GM12878 (cell line): ENCODE measurements at regions not wholly inside any gene's neighbourhood (a gene's known extent, or its start where the extent isn't known, plus 50 kb on each side); places are given as distances from the start of the nearest gene placed in this dataset.

Source experiments
- ATAC-seq: fragments of 200-7000 bp; cut with Tn5 transposase; 3 replicates; pipeline ENCODE4 v1.9.1; 2020; ENCODE audit warnings: mild to moderate bottlenecking, moderate library complexity
- BruUV-seq: library from RNA; stranded (reverse); fragments of 400-500 nt; replicated peaks from 2 replicates; lab custom pipeline; 2021; lab: Mats Ljungman, UMichigan
- CTCF ChIA-PET: fragments of 300-600 bp; sonication (Branson Sonifier 250); formaldehyde crosslinking; extraction: SDS; loops from one replicate; lab custom pipeline; 2021; ENCODE audit warnings: inconsistent platforms; lab: Yijun Ruan, JAX
- POLR2A ChIA-PET: fragments of 350-600 bp; formaldehyde crosslinking; extraction: SDS; loops from one replicate; lab custom pipeline; 2021; ENCODE audit warnings: inconsistent platforms; lab: Charles Lee
- RAD21 ChIA-PET: fragments of 300-600 bp; sonication (Branson Sonifier 250); formaldehyde crosslinking; loops from one replicate; lab custom pipeline; 2023; ENCODE audit warnings: antibody characterized with exemption; ENCODE audit not compliant: unreplicated experiment; lab: Charles Lee
- SMC1A ChIA-PET: fragments of 300-600 bp; sonication (Branson Sonifier 250); formaldehyde crosslinking; loops from one replicate; lab custom pipeline; 2023; ENCODE audit not compliant: unreplicated experiment, uncharacterized antibody; lab: Charles Lee
- DNase-seq: peaks from one replicate; pipeline ENCODE4 v3.0.0-alpha.2; 2011; ENCODE audit warnings: low read depth, low spot score
- FAIRE-seq: peaks from 3 replicates; lab custom pipeline; 2011; peaks lifted over from hg19 to GRCh38; lab: Jason Lieb, UNC
- H2AFZ ChIP-seq: 2 replicates; pipeline ENCODE4 v1.6.0; 2011; ENCODE audit warnings: low read depth, low read length, control low read depth; ENCODE audit not compliant: control insufficient read depth
- H3K27ac ChIP-seq: 2 replicates; pipeline ENCODE4 v1.5.1; 2011; ENCODE audit warnings: control low read depth; ENCODE audit not compliant: control insufficient read depth, insufficient read depth
- H3K27me3 ChIP-seq, 2 experiments: replicated peaks in 1 of 2; 2 replicates each; pipeline versions ENCODE4 v1.6.0 to v1.6.1; 2011; ENCODE audit warnings: low read length in 1 of 2; ENCODE audit not compliant: control insufficient read depth in 2 of 2, insufficient read depth in 2 of 2
- H3K36me3 ChIP-seq, 2 experiments: 2 replicates each; pipeline ENCODE4 v1.5.1; 2011; ENCODE audit warnings: low read length in 1 of 2; ENCODE audit not compliant: control insufficient read depth in 2 of 2, insufficient read depth in 2 of 2
- H3K4me1 ChIP-seq: 2 replicates; pipeline ENCODE4 v1.6.1; 2011; ENCODE audit warnings: mild to moderate bottlenecking, low read length, moderate library complexity, mixed read lengths; ENCODE audit not compliant: control insufficient read depth, insufficient read depth
- H3K4me2 ChIP-seq: 2 replicates; pipeline ENCODE4 v1.6.0; 2011; ENCODE audit warnings: control low read depth; ENCODE audit not compliant: control insufficient read depth, insufficient read depth
- H3K4me3 ChIP-seq: fragments of 200-600 bp; sonication (generic); 2 replicates; pipeline ENCODE4 v1.5.1; 2016
- H3K79me2 ChIP-seq: 2 replicates; pipeline ENCODE4 v1.6.0; 2011; ENCODE audit warnings: low read length; ENCODE audit not compliant: control insufficient read depth, insufficient read depth
- H3K9ac ChIP-seq: 2 replicates; pipeline ENCODE4 v1.8.0; 2011; ENCODE audit warnings: low read length, control low read depth, mixed read lengths; ENCODE audit not compliant: control insufficient read depth, insufficient read depth
- H3K9me3 ChIP-seq: replicated peaks from 3 replicates; pipeline ENCODE4 v1.5.1; 2011; ENCODE audit warnings: mild to moderate bottlenecking, low read length; ENCODE audit not compliant: control insufficient read depth, insufficient read depth
- H4K20me1 ChIP-seq: 2 replicates; pipeline ENCODE4 v1.6.0; 2011; ENCODE audit not compliant: control insufficient read depth, insufficient read depth
- BRCA1 ChIP-seq: IDR thresholded peaks from 2 replicates; pipeline ENCODE4 v1.6.1; 2011; ENCODE audit warnings: low read depth, low read length, improper control_type of control experiment
- CEBPB ChIP-seq, 2 experiments: fragments of 150-350 bp in 1 of 2; IDR thresholded peaks; 2 replicates each; pipeline ENCODE4 v1.6.1; 2012 to 2014; ENCODE audit warnings: low read depth in 2 of 2, low read length in 2 of 2, borderline replicate concordance in 1 of 2, inconsistent platforms in 1 of 2
- CHD4 ChIP-seq: fragments of 200-600 bp; sonication (generic); IDR thresholded peaks from 2 replicates; pipeline ENCODE4 v1.6.1; 2016; ENCODE audit warnings: mild to moderate bottlenecking
- FOXM1 ChIP-seq: IDR thresholded peaks from 2 replicates; pipeline ENCODE4 v1.6.1; 2012; ENCODE audit warnings: low read depth, mild to moderate bottlenecking, inconsistent platforms, low read length, moderate library complexity
- GATAD2B ChIP-seq: fragments of 450-650 bp; conservative IDR thresholded peaks from 2 replicates; pipeline ENCODE4 v1.6.1; 2017; ENCODE audit warnings: low read depth, mild to moderate bottlenecking, moderate library complexity
- HSF1 ChIP-seq: fragments of 150-350 bp; IDR thresholded peaks from 2 replicates; pipeline ENCODE4 v1.6.1; 2014; ENCODE audit warnings: mild to moderate bottlenecking, low read depth, low read length
- IRF4 ChIP-seq: IDR thresholded peaks from 2 replicates; pipeline ENCODE4 v1.6.1; 2011; ENCODE audit warnings: low read depth, low read length
- MTA2 ChIP-seq: fragments of 450-650 bp; IDR thresholded peaks from 2 replicates; pipeline ENCODE4 v1.6.1; 2016; ENCODE audit warnings: low read depth, mild to moderate bottlenecking, moderate library complexity
- PKNOX1 ChIP-seq: fragments of 450-650 bp; IDR thresholded peaks from 2 replicates; pipeline ENCODE4 v1.6.1; 2016; ENCODE audit warnings: mild to moderate bottlenecking
- POLR2A ChIP-seq: IDR thresholded peaks from 2 replicates; pipeline ENCODE4 v1.6.1; 2011; ENCODE audit warnings: low read depth, mild to moderate bottlenecking, low read length
- RBBP5 ChIP-seq: fragments of 200-600 bp; sonication (generic); conservative IDR thresholded peaks from 2 replicates; pipeline ENCODE4 v1.6.1; 2016
- SIN3A ChIP-seq: IDR thresholded peaks from 2 replicates; pipeline ENCODE4 v1.6.1; 2012; ENCODE audit warnings: low read depth, low read length, improper control_type of control experiment
- SIX5 ChIP-seq: IDR thresholded peaks from 2 replicates; pipeline ENCODE4 v1.6.1; 2011; ENCODE audit warnings: mild to moderate bottlenecking, low read depth, low read length, moderate library complexity; ENCODE audit not compliant: severe bottlenecking
- SMARCA5 ChIP-seq: fragments of 450-650 bp; IDR thresholded peaks from 2 replicates; pipeline ENCODE4 v1.6.1; 2017; ENCODE audit warnings: mild to moderate bottlenecking
- ZBED1 ChIP-seq: IDR thresholded peaks from 2 replicates; pipeline ENCODE4 v1.6.1; 2016; ENCODE audit warnings: borderline replicate concordance
- WGBS: methylation state at CpG from one replicate; pipeline ENCODE4 v1.1.6; 2016; ENCODE audit warnings: low lambda C conversion rate; ENCODE audit not compliant: insufficient replicate concordance, insufficient coverage; ENCODE audit errors: missing lambda C conversion rate; 5-methylcytosine and 5-hydroxymethylcytosine counted together
- in situ Hi-C: fragments of 300-500 bp; cut with MboI; formaldehyde crosslinking; loops from 9 replicates; pipeline ENCODE4 v1.14.3; 2018; ENCODE audit warnings: mixed read lengths
- intact Hi-C: fragments of 100-400 bp; cut with micrococcal nuclease; formaldehyde crosslinking; loops from one replicate; pipeline ENCODE4 v1.14.2; 2022; ENCODE audit not compliant: unreplicated experiment

GRCh38 chr6:86535100-86535499 is 402.2 kb upstream of the HTR1E start:
- no peaks in the 10 kb centered on the region for H3K4me1 ChIP-seq
- no peak overlapping the region for H3K9ac ChIP-seq
- BruUV-seq: no TSS peak
- TF ChIP-seq SMARCA5 (no peak), BRCA1 (no peak), ZBED1 (no peak), CEBPB (IDR thresholded peaks at IDR 0.05; ENCODE audit: borderline replicate concordance in 1 of 2, low read depth in 2 of 2, low read length in 2 of 2) (no peak), PKNOX1 (no peak), MTA2 (no peak), CHD4 (no peak), HSF1 (no peak), POLR2A (no peak), GATAD2B (no peak), FOXM1 (no peak), SIN3A (no peak), RBBP5 (no peak), IRF4 (no peak), SIX5 (no peak)
- no peaks in the 10 kb centered on the region for H3K36me3 ChIP-seq
- intact Hi-C loops (no loop called here), in situ Hi-C loops (no loop called here)
- CTCF ChIA-PET: no interaction called here
- H3K9me3 ChIP-seq: no peaks in the 10 kb centered on the region
- H4K20me1 ChIP-seq: no peaks in the 10 kb centered on the region
- SMC1A ChIA-PET: no interaction called here
- DNase-seq (no peak), ATAC-seq (no peak), FAIRE-seq (no peak)
- POLR2A ChIA-PET: no interaction called here
- H3K27ac ChIP-seq: no peak overlapping the region
- H3K4me3 ChIP-seq: no peak overlapping the region
- H3K79me2 ChIP-seq: no peaks in the 10 kb centered on the region
- WGBS: 0% methylated on average over 1 of the region's 1 CpG
- RAD21 ChIA-PET: no interaction called here
- H2AFZ ChIP-seq: no peak overlapping the region
- H3K27me3 ChIP-seq: no peaks in the 10 kb centered on the region
- no peak overlapping the region for H3K4me2 ChIP-seq
